ENCODE measurements at regions not wholly inside any gene's neighbourhood (a gene's known extent, or its start where the extent isn't known, plus 50 kb on each side); places are given as distances from the start of the nearest gene placed in this dataset.
A peak's percentile ranks its signal among the peaks of the same experiment; 100 is the strongest.
"Not testable (repeated sequence)": the region's sequence is repeated elsewhere in the genome, so short reads cannot be mapped to it uniquely, and the experiment has no call there.

DNA sequence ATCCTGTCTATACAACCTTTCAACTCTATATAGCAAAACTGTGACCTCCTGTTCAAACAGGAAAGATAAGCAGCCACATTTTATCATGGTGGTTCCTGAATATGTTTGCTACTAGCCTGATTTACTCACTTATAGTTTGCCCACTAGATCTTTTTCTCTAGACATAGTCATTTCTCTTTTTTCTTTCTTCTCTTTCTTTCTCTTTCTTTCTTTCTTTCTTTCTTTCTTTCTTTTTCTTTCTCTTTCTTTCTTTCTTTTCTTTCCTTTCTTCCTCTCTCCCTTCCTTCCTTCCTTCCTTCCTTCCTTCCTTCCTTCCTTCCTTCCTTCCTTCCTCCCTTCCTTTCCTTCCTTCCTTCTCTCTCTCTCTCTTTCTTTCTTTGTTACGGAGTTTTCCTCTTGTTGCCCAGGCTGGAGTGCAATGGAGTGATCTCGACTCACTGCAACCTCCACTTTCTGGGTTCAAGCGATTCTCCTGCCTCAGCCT, 142.0 kb upstream of the TBL1XR1 start:
- not testable (repeated sequence) for DNase-seq

DNA sequence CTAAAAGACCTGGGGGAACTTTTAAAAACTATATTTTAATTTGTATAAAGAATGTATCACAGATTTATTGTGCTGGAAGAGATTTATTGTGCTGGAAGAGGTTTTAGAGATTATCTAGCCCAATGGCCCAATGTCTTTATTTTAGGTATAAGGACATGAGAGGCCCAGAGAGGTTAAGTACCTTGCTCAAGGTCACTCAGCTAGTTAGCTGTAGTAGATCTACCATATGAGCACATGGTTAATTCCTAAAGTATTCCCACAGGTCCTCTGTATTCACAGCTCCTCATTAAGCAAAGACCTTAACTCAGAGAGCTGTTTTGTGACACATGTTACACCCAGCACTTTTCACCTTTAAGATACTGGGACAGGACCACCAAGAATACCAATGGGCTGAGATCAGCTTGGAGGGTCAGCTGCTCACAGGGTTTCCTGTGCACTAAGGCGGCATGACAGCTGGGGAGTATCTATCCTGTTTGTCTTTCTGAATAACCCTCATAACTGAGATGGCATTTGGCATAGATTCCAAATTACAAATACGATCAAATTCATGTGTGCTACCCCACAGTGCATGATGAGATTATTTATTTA, 143.1 kb upstream of the TBL1XR1 start:
- DNase-seq, result no peak

DNA sequence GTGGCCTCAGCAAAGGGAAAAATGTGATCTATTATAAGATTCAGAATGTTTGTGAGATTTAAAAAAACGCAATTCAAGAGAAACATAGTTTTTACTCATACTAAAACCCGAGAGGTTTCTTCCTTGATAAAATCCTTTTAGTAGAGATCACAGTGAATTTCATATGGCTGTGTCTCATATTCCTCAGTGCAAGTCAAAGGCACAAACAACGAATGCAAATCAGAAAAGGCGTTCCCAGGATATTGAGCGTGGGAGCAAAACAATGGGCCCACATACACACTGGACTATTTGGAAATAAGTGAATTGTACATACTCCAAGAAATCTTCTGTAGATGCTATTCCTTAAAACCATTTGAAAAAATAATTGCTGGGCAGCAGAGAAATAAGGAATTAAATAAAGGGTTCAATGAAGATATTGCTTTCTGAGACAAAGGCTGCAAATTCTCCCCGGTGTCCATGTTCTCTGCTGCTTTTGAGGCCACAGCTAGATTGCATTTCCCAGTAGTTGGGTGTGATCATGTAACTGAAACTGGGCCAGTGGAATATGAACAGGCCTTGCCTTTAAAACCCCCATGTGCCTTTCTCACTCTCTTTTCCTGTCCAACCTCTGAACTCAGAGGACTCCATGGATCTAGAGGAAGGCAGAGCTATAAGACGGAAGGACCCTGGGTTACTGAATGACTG, 144.6 kb upstream of the TBL1XR1 start:
- no peak for DNase-seq

DNA sequence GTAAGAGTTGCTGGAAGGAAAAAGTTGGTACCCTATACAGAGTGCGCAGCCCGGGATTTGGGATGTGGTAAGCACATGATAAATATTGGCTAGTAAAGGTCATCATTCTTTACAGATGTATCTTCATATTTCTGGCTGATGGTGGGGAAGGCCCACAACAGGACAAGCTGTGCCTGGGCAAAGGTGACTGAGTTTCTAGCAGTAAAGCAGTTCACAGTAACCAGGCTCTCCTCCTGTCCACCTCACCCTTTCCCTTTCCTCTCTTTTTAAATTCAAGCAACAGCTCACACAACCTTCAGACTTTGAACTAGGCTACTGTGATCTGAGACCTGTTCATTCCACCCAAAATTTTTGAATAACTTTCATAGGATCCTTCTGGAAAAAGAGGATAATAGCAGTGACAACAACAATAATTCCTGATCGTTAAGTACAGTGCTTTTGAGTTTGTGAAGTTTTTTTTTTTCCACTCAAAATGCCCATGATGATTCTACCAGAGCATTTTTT, 145.9 kb upstream of the TBL1XR1 start:
- DNase-seq, result no peak

DNA sequence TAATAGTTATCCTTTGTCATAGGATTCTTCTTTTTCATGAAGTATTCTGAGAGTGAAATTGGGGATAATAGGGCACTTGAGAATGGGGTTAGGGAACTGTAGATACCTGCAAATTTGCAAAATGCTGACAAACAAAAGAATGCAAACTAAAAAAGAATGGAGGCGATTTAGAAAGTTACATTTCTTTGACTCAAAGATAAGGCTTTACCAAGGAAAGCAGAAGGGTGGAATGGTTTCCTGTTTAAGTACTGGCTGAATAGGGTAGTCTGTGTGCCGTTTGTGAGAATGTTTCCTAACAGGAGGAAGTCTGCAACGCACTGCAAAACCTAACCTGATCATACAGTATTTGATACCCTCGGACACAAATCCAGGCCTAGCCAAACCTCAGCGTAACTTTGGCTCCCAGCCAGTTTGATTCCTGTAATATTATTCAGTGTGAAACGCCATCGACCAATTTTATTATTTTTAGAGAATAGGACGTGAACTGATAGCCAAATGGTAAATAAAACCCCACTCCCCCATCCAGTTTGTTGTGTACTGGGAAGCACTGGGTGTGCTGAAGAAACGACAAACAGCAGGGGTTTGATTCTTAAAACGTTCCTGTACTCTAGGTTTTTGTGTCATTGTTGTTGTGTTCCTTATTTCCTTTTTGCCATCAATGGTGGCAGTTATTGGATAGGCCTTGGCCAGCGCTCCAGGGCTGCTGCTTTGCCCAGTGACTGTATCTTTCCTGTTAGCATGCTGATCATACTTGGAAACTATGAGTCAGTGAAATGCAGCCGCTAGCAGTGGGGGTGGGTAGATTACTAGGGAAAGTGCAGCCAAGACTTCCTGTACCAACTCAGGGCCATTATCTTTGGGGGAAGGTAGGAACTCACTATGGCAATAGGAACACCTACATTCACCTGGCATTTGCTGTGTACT, 148.0 kb upstream of the TBL1XR1 start:
- peak; percentile 86 for DNase-seq

DNA sequence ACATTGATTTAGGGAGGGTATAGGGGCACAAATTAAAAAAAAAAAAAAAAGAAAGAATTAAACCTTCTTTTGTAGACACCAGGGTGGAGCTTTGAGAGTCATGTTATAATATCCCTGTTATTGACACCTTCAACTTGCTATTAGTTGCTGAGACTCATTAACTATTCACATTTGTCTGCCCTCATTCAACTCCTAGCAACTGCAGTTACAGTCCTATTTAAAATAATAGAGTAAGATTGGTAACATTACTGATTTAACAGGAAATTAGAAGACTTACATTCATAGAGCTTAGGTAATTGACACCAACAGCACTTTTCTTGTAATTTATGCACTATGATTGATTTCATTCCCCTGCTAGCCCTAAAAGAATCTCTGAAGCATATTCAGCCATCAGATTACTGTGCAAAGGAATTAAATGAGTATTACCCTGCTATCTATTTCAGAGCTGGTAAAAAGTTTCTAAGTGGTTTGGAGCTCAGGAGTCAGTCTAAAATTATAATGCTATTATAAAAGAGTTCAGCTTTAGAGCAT, 148.8 kb upstream of the TBL1XR1 start:
- DNase-seq, result no peak

DNA sequence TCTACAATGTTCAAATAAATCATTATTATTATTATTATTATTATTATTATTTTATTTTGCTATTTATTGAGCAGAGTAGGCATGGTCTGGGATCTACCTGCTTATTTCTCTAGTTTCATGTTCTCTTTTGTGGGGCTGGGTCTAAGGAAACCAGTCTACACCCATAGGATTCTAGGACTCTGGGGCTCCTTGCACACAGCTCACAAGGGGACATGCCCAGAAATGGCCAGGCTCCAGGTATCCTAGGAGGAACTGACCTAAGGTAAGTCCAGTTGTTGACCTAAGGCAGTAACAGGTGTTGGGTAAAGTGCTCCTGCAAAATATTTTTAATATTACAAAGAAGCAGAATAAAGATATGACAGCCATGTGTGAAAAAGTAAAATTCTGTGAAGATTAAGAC, 149.6 kb upstream of the TBL1XR1 start:
- DNase-seq, result no peak

DNA sequence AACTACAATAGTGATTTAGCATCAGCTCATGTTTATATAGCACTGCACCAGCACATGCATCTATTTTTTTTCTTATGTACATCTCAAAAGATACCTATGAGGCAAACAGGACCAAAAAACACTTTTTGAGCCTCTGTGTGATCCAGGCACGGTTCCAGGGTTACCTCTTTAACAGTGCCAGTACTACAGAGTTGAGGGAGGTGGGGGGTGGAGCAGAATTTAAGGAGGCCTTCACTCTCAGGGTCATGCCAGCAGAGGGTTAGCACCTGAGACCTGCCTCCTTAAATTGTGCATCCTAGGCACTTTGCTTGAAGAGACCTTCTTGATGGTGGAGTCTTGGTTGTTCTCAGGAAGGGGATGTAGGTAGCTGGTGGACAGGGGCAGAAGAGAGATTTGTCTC, 150.3 kb upstream of the TBL1XR1 start:
- no peak for DNase-seq

DNA sequence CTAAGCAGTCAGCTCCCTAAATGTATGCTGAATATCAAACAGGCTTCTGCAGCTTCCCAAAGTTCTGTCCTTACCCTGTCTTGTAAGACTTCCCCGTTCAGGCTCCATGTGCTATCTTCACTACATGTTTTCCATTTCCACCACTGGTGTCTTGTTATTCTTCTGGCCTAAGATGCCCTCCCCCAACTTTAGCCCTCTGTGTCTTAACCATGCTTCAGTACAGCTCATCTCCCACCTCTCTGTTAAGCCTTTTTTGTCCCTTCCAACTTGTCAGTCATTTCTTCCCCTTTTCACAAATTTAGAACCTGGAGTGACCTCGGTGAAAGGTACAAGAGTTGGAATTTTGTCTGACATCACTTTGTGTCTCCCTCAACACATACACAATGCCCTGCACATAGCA, 151.7 kb upstream of the TBL1XR1 start:
- DNase-seq, result no peak

DNA sequence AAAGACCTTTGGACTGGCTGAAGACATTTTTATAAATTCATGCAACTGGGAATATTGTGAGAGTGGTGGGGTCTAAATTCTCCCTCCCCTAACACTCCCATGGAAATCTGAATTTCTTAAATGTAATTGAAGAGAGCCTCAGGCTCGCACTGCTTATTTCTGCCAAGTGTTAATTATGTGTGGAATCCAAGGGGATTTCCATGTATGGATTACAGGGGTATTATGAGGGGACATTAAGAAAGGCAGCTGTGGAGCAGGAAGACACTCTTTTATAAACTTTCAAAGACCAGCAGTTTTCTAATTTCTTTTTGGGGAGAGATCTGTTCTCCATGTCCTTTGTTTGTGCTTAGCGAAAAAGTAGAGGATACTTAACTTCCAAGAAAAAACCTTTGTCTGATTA, 152.1 kb upstream of the TBL1XR1 start:
- DNase-seq, result no peak

DNA sequence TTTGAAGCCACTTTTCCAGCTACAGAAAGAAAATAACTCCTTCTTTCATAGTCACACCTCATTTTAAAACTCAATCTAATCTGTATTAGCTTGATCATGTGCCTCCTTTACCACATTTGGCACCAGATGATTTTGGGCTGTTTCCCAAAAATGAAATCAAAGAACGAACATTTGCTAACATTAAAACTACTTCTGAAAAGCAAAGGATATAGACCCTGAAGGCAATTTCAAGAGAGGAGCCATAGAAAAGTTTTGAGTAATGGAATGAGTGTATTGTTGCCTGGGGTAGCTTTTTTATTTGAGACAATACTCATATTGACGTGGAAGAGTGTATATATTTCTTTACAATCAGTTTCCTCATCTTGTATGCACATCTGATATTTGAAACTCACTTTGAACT, 152.8 kb upstream of the TBL1XR1 start:
- DNase-seq, result no peak

DNA sequence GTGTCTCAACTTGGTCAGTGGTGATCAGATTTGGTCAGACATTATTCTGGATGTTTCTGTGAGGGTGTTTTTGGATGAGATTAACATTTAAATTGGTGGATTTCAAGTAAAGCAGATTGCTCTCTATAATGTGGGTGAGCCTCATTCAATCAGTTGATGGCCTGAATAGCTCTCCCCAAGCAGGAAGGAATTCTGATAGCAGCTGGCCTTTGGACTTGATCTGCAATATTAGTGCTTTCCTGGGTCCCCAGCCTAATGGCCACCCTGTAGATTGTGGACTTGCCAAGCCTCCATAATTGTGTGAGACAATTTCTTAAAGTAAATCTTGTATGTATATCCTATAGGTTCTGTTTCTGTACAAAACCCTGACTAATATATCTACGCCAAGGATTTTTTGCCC, 153.9 kb upstream of the TBL1XR1 start:
- no peak for DNase-seq

DNA sequence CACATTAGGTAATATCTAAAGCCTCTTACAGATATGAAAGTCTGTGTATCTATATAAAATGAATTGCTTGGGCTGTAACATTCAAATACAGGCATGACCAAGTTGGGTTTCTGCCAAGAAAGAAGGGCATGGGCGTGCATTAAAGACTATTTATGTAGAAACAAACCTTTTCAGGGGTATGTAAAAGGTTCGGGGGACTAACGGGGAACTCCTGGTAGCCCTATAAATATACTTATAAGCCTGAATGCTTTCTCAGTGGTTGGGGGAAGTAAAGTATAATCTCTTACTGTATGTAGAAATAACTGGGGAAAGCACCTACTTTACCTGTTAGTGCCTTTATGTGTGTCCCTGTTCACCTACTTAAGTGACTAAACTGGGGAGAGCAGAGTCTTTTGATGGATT, 154.5 kb upstream of the TBL1XR1 start:
- no peak for DNase-seq

DNA sequence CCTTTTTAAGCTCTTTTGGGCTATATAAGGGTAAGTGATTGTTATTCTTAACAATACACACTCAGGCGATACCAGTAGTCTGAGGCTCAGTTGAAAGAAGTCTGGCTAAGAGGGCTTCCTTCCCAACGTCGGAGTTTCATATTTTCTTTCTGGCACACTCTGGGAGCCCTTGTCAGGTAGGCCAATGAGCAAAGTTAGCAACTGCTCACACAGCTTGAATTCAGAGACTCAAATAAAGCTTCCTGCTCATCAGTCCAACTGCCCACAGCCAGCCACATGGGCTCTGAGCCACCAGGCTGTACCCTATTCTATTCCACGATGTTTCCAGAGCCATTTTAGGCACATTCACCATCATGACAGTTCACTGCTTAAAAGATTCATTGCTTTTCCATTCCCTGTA, 155.1 kb upstream of the TBL1XR1 start:
- no peak for DNase-seq

DNA sequence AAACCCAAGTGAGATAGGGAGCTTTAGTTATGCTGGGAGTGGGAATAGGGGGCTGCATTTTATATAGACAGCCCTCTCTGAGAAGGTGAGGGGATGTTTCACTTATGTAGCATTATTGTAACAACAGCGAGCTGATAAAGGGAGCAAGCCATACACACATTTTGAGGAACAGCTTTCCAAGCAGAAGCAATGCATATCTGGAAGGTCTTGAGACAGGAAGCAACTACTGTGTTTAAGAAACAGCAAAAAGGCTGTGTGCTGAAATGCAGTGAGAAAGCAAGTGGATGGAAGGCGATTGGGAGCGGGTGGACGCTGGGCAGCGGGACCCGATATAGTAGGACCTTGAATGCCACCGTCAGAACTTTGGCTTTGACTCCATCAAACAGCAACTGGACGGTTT, 155.9 kb upstream of the TBL1XR1 start:
- no peak for DNase-seq

DNA sequence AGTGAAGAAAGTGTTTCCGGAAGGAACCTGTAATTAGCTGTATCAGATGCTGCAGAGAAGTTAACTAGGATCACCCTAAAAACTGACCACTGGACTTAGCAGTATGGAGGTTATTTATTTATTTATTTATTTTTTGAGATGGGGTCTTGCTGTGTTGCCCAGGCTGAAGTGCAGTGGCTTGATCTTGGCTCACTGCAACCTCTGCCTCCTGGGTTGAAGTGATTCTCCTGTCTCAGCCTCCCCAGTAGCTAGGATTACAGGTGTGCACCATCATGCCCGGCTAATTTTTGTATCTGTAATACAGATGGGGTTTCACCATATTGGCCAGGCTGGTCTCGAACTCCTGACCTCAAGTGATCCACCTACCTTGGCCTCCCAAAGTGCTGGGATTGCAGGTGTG, 156.6 kb upstream of the TBL1XR1 start:
- not testable (repeated sequence) for DNase-seq

DNA sequence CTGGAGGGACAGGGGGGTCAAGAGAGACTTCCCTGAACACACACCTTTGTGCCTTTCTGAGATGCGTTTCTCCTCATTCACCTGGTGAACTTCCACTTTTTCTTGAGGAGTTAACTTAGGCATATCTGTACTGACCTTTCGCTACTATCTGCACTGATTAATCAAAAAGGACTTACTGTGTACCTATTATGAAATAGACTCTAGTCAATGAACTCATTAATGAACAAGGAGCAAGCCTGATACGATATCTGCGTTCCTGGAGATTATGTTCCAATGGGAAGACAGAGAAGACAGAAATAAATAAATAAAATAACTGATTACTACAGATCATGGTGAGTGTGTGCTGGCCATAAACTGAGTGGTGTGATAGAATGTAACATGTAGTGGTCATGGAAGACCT, 157.2 kb upstream of the TBL1XR1 start:
- DNase-seq, result no peak

DNA sequence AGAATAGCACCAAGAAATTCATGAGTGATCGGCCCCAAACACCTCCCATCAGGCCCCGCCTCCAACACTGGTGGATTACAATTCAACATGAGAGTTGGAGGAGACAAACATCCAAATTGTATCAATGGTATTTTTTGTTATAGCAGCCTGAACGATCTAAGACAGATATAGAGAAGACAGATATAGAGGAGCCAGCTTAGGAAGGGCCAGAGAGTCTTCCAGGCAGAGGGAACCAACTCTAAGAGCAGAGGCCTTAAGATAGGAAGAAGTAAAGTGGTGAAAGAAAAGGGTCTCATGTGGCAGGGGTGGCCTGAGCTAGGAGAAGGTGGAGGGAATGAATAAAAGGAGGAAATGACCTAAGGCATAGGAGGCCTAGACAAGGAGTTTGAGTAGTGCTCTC, 158.8 kb upstream of the TBL1XR1 start:
- DNase-seq, result no peak

DNA sequence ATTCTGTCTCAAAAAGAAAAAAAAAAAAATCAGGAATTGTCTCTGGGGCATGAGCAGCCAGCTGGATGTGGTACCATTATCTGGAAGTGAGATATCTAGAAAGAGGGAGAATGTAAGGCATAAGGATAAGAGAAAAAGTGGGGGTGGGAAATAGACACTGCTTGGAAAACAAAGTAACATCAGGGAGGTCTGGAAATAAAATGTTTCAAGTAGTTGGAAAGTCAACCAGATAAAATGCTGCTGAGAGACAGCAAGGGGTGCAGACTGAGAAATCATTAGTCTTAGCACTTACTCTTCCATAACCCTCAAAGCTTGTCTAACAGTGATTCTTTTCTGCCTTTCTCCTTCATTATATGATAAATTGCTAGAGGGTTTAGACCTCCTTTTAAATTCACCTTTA, 159.7 kb upstream of the TBL1XR1 start:
- DNase-seq, result no peak

DNA sequence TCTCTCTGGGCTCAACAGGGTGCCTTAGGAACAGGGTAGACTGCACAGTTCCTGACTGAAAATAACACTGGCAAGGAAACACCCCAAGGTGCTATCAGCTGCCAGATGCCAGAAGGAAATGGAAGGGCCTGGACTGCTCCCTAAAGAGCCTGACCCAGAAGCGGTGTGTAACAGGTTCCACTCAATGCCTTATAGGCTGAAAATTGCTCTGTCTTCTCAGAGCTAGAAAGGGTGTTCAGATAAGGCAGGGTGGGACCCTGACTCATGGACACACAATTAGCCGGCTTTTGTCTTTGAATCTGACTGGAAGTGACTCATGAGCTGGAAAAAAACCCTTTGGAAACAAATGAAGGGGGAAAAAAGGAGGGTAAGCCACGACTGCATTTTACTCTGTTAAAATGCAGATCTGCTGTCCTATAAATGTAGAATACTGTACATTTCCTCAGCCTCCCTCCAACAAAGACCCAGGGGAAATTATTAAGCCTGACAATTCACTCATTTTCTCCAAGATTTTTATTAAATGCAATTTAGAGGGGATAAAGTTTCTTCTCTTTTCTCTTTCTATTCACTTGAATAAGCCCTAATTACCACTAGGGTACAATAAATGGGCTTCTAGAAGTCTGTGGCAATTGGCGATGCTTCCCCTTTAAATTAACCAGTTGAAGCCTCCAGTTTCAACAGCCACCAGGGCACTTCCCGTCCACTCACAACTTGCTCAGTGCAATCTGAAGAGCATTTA, 160.2 kb upstream of the TBL1XR1 start:
- DNase-seq, result no peak

DNA sequence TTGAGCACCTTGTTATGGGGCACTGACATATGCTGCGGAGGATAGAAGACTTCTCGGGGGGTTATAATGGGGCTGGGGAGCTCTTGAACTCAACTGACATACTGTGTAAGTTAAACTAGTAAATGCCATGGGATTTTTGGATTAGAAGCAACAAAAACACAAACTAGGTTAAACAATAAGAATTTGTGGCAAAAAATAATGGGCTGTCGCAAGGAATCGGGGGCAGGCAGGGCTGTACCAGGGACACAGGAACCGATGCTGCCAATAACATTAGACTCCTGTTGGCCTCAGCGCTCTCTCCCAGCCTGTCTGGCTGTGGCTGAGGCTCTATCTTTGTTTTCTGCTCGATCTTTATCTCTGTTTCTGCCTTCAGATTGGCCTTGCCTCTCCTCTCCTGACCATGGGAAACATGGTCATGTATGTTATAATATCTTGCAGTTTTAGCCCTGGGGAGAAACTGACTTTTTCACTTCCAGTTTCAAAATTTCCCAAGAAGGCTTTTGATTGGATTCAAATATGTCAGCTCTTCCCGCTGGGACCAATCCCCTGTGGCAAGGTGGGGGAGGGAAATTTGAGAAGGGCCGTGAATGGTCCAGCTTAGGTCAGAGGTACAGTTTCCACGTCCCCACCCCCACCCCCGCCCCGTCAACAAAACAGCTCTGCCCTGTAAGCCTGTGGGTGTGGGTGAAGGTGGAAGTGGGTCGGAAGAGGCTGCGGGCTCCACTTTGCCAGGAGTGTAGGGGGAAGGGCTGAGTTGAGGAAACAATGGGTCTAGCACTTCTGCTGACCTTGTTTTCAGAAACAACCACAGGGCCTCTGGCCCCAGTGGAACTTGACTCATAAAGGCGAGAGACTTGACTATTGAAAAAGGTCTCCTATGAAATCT, 161.1 kb upstream of the TBL1XR1 start:
- DNase-seq, result peak; percentile 82
